NCI-H446 (cell line): ENCODE measurements at regions not wholly inside any gene's neighbourhood (a gene's known extent, or its start where the extent isn't known, plus 50 kb on each side); places are given as distances from the start of the nearest gene placed in this dataset.

ENCODE experiments used
- DNase-seq, 2 experiments: peaks; one replicate each; lab custom pipeline; 2025; lab: John Stamatoyannopoulos, UW

GRCh38 chr2:203789618-203790017 is 78.0 kb upstream of the CTLA4 start:
- DNase-seq, result no peak

DNA sequence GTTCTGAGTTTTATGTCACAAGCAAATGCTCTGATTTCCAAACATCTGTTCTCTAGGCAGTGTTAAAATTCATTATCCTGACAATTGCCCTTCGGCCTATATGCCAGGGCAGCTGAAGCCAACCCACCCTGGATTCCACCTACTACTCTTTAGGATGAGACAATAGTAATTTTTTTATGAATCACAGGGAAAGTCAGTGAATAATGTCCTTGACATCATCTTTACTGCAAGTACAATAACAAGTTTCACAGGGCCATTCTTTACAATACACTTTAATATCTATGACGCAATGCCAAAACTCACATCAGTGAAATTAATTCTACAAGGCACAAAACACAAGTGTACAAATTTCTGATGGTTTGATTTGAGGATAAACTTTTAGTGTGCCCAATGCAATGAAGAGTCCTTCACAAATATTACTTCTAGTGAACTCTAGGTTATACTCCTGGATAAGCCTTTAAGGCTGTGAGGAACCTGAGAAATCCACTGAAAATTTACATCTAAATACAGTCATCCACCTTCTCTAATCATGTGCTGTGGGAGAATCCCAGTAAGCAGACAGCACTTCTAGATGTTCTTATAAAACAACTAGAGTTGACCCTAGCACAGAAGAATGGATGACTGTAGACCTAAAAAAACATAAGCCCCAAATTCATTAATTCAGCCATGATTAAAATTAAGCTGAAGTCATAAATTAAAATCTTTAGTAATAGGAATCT is 77.3 kb upstream of the CTLA4 start:
- DNase-seq, result no peak

DNA sequence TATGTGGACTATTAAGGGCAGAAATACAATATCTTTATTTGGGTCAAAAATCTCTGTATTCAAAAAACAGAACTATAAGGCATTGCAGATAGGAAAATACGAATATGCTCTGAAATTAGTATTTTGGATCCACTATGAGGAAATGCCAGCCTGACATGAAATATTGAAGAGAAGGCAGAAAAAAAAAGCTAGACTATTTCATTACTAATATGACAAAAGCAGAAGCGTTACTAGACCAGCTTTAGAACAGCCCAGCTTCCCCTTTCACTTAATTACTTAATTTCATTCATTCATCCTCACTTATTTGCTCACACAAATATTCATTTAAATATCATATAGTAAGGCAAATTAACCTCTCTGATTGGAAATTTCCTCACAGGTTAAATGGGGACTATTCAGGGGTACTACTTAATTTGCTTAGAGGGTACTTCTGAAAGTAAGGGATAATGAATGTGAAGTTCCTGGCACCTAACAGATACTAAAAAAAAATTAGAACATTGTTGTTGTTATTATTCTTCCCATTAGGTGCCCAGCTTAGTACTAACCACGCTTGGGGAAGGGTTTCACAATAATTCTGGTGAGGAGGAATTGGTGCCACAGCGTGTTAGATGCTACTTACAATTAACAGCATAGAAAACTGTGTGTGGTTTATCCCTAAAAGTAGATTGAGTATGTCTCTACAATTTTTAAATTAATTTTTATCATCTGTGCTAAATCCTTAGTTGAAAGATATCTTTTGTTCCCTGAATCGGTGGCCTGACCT is 71.1 kb upstream of the CTLA4 start:
- no peak for DNase-seq

GRCh38 chr2:203797276-203797675 is 70.3 kb upstream of the CTLA4 start:
- no peak for DNase-seq

- no peak for DNase-seq
These were observed 69.9 kb upstream of the CTLA4 start for GRCh38 chr2:203797712-203798111.

- DNase-seq, result no peak
These were observed 69.1 kb upstream of the CTLA4 start for GRCh38 chr2:203798296-203799087.

DNA sequence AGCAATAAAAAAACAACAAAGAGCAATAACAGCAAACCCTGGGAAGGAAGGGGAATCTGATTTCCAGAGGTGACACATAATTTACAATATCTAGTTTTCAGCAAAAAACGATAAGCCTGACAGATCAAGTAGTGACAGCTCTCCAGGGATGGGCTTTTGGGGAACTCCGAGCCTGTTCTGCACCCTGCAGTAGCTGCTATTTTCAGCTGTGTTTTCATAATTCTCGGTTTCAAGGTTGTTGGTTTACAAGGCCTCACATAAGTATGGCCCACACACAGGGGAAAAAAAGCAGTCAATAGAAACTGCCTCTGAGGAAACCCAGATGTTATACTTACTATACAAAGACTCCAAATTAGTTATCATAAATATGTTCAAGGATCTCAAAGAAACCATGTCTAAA is 67.7 kb upstream of the CTLA4 start:
- DNase-seq, result no peak

DNA sequence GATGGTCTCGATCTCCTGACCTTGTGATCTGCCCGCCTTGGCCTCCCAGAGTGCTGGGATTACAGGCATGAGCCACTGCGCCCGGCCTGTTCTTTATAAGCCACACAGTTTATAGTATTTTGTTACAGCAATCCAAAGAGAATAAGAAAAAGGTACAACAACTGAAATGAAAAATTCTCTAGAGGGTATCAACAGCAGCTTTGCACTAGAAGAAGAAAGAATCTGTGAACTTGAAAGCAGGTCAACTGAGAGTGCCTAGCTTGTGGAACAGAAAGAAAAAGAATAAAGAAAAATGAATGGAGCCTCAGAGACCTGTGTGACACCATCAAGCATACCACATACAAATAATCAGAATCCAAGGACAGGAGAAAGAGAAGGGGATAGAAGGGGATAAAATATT is 66.8 kb upstream of the CTLA4 start:
- DNase-seq, result no peak

GRCh38 chr2:203802342-203803052 is 65.1 kb upstream of the CTLA4 start:
- no peak for DNase-seq

DNA sequence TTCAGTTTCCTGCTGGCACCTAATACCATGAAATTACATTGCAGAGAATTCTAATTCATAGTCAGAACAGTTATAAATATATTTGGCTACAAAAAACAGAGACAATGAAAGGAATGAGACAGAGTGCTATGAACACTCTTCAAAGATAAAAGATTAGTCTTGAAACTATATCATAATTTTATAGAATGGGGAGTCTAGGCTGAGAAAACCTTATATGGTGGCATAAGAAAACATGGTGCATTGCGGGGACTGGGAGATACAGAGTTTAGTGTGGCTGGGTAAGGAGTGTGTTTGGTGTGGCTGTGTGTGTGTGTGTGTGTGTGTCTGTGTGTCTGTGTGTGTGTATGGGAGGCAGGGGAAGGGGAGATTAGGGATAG is 64.5 kb upstream of the CTLA4 start:
- no peak for DNase-seq

DNA sequence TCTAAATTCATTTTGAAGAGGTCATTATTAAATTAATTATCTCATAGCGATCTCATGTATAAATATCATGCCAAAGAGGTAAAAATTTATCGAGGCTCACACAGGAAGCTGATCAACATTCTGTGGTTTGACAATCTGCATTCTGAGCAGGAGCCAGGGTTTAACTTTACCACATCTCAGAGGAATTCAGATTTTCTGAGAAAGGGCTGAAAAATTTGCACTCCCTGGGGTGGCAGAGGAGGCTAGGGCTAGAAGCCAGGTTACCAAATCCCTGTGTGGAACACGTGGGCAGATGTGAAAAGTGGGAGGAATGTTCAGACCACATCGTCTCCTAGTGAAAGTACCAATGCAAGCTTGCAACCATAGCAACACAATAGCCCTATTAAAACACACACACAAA is 63.5 kb upstream of the CTLA4 start:
- DNase-seq, result no peak

GRCh38 chr2:203804764-203805485 is 62.6 kb upstream of the CTLA4 start:
- no peak for DNase-seq

DNA sequence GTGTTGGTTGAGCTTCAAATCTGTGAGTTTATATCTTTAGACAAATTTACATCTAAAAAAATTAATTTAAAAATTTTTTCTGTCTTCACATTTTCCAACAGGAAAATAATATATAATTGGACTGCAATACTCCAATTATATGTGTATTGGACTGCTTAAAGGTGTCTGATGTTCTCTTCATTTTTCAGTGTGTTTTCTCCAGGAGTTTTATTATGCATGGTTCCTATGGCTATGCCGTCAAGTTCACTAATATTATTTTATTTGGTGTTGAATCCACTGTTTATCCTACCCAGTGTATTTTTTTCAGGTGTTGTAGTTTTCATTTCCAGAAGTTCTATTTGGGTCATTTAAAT is 62.1 kb upstream of the CTLA4 start:
- no peak for DNase-seq

- DNase-seq, result no peak
These were observed 60.8 kb upstream of the CTLA4 start for GRCh38 chr2:203806761-203807160.

GRCh38 chr2:203808046-203808750 is 59.4 kb upstream of the CTLA4 start:
- no peak for DNase-seq

DNA sequence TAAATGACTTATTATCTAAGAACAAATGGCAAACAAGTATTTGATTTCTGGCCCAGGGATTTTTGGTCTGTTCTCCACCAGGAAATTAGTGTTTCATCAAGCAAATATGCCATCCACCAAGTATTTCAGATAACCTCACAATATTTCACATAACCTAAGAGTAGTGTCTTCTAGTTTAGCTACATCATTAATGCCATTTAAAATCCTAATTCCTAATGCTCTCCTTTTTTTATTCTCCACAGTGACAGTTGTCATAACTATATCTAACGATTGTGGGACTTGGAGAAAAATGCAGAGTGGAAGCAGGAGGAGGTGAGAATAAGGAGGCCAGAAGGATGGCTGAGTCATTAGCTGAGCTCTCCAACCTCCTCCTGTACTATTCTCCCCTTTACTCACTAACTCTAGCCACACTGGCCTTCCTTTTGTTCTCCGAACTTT is 58.5 kb upstream of the CTLA4 start:
- no peak for DNase-seq

GRCh38 chr2:203809991-203810510 is 57.5 kb upstream of the CTLA4 start:
- DNase-seq, result no peak

DNA sequence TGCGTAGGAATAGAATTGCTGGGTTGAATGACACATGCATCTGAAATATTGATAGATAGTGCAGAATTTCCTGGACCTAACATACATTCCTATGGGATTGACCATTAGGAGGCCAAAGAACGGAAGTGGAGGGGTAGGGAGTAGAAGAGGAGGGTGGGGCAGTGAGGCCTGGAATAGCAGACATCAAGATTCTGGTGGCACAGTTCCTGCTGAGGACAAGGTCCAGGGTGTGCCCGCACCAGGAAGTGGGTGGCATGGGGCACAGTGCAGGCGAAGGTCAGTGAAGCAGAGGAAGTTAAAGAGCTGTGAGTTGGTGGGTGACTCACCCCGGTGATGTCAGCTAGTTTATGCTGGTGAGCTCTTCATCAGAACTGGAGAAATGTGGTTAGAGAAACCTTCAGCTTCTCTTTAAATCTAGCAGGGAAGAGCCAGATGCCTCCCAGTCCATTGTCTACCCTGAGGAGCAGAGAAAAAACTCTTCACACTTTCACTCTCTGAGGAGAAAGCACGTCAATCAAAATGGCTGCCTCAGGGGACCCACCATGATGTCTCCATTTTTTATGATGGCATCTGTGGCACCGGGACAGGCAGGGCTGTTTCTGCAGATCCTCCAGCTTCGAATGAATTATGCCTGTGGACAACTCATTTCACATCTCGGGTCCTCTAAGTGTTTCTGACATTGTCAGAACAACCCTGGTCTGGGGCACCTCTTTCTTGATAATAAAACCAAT is 55.9 kb upstream of the CTLA4 start:
- DNase-seq, result no peak

DNA sequence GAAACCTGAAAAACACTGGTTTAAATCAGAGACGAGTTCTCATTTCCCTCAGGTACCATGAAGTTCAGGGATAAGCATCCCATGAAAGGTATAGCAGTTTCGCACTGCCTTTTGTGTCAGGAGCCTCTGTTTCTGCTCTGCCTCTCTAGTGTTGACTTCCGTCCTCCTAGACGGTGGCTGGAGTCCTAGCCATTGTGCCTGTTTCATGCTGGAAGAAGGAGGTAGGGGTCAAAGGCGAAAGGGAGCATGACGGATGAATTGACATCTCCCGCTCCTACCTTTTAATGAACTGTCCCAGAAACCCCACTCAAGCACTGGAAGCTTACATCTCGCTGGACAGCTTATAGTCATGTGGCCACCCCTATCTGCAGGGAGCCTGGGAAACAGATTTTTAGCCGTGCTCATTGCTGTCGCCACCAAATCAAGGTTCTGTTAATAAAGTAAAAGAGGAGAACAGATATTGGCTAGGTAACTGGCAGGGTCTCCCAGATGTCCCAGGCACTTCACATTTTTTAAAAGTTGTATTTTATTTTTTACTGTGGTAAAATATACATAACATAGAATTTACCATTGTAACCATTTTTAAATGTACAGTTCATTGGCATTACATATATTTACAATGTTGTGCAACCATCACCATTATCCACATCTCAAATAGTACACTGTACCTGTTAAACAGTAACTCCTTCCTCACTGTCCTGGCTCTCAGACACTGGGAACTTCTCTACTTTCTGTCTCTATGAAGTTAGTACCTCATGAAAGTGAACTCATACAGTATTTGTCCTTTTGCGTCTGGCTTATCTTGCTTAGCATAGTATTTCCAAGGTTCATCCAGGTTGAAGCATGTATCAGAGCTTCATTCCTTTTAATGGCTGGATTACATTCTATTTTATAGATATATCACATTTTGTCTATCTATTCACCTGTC is 55.0 kb upstream of the CTLA4 start:
- DNase-seq, result no peak
